ENCODE measurements at regions not wholly inside any gene's neighbourhood (a gene's known extent, or its start where the extent isn't known, plus 50 kb on each side); places are given as distances from the start of the nearest gene placed in this dataset.

DNA sequence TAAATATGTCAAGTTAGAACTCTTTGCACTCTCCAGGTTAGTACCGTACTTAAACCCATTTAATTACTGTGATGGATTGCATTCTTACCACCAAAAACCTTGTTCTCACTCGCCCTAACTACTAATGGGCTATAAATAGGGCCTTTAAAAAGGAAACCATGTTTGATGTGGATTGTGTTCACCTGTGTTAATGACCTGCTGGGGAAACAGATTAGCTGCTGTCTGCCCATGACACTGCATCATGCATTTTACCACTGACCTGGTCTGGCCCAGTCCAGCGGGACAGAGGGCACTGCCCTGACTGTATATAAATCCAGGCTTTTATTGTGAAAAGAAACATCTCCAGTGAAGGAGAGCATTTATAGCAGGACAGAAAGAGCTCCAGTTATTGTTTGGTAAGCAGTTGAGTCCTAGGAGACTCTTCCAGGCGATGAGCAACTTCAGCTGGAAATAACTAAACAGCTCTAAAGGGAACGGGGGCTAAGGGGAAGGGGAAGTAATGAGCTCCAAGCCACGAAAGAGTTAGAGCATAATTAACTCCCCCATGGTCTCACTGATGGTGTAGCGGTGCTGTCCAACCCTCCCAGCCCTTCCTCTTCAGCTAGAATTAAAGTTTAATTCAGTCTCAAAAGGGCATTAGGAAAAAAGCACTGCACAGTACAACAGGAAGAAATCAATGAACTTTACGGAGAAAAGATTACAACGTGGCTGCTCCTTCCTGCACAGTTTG, 303.1 kb downstream of the ENC1 start (continued):
- TF ChIP-seq ZNF462 (CRISPR knock-in tag; IDR thresholded peaks at IDR 0.05) = no peak

DNA sequence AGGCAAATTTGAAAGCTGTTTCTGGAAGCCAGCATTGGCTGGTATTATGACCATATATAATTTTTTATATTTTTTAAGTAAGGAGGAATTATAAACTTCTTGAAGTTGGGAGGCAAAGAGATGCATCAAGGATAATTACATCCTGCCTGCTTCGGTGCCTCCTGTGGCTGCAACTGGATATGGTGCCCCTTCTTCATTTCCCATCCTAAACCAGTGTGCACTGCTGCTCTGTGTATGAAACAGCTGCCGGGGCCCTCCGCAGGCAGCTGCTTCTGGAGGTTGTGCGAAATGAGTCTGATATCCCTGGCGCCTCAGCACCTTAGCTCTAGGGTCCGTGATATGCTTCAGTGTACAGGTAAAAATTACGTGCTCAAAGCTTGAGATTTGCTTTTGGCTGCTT, 304.2 kb downstream of the ENC1 start:
- Histone ChIP-seq H2AFZ (0 out of 2 replicates have a peak overlapping the region, but pooled peaks have one; percentile 40), H3K79me2 (replicated peaks; ENCODE audit: insufficient read depth) (no peaks in the 10 kb centered on the region), H3K27ac (ENCODE audit: low read depth) (no peak overlapping the region), H3K4me2 (no peak overlapping the region), H3K4me1 (ENCODE audit: insufficient read depth) (no peaks in the 10 kb centered on the region), H3F3A (replicated peaks; ENCODE audit: low read depth) (no peaks in the 10 kb centered on the region), H3K36me3 (ENCODE audit: insufficient read depth) (no peaks in the 10 kb centered on the region), H3K4me3 (no peak overlapping the region), H4K20me1 (replicated peaks; ENCODE audit: insufficient read depth) (no peaks in the 10 kb centered on the region), H3K27me3 (ENCODE audit: insufficient read depth) (no peaks in the 10 kb centered on the region), H3K9me2 (ENCODE audit: insufficient read depth) (no peaks in the 10 kb centered on the region; the same call in 1 of the 2 replicates)
- no peak overlapping the region for H3K4me3 Mint-ChIP-seq
- DNase-seq (ENCODE audit: low spot score) (peak; percentile 57), ATAC-seq (peak; percentile 87)
- H3K27me3 Mint-ChIP-seq (ENCODE audit: insufficient read depth, low read depth, poor library complexity) = peaks cover 4% of the 10 kb centered on the region
- H3K4me1 Mint-ChIP-seq = peaks cover 9% of the 10 kb centered on the region; the same call in 2 of the 3 replicates
- H3K36me3 Mint-ChIP-seq (ENCODE audit: low read depth) = no peaks in the 10 kb centered on the region
- TF ChIP-seq CTCF (conservative IDR thresholded peaks at IDR 0.05; ENCODE audit: low read depth in 2 of 2) (peak; percentile 45 to 48; a peak in 3 of 4 replicates), ETS1 (IDR thresholded peaks at IDR 0.05) (no peak)
- H3K9me3 Mint-ChIP-seq = no peaks in the 10 kb centered on the region
- H3K27ac Mint-ChIP-seq = no peak overlapping the region

All from GM23338 (cell line).